ENCODE measurements at regions not wholly inside any gene's neighbourhood (a gene's known extent, or its start where the extent isn't known, plus 50 kb on each side); places are given as distances from the start of the nearest gene placed in this dataset.

DNA sequence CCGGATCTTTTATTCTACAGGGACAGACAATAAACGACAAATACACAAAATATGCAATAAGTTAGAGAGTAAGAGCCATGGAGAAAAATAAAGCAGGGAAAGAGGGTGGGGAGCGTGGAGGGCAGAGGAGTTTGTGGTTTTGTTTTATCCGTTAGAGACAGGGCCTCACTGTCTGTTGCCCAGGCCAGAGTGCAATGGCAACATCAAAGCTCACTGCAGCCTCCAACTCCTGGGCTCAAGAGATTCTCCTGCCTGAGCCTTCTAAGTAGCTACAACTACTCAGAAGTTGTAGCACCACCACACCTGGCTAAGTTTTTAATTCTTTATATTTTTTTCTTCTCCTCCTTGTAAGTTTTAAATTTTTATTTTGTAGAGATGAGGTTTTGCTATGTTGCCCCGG lies 54.5 kb upstream of the CTNNA1 start:
- H3K27ac ChIP-seq (ENCODE audit: control insufficient read depth, insufficient read depth), result no peak overlapping the region
- H3K4me1 ChIP-seq (ENCODE audit: control insufficient read depth, insufficient read depth, low read length), result no peaks in the 10 kb centered on the region
- H3K4me2 ChIP-seq (ENCODE audit: control insufficient read depth, insufficient read depth), result no peak overlapping the region
- no peaks in the 10 kb centered on the region; a peak in 1 of 4 replicates for H3K27me3 ChIP-seq (replicated peaks in 1 of 2; ENCODE audit: control insufficient read depth in 2 of 2, insufficient read depth in 2 of 2, low read length in 1 of 2)
- DNase-seq (ENCODE audit: low read depth, low spot score), result no peak
- H4K20me1 ChIP-seq (ENCODE audit: control insufficient read depth, insufficient read depth), result no peaks in the 10 kb centered on the region
- no peak for TF ChIP-seq ATF2 (IDR thresholded peaks at IDR 0.05; ENCODE audit: low read length)
- TF ChIP-seq SREBF1 (IDR thresholded peaks at IDR 0.05; ENCODE audit: low read length), result no peak
- H3K4me3 ChIP-seq, result no peak overlapping the region
- 49% methylated on average over 5 of the region's 5 CpGs for WGBS (ENCODE audit: insufficient coverage, insufficient replicate concordance, low lambda C conversion rate, missing lambda C conversion rate)
- ChIA-PET POLR2A (no interaction called here), RAD21 (ENCODE audit: unreplicated experiment) (no interaction called here), SMC1A (ENCODE audit: uncharacterized antibody, unreplicated experiment) (interaction anchor here (0.6 kb wide), 1 partner anchor 94 kb away, joined by 3 read pairs; no protein-coding TSS in a partner anchor), CTCF (no interaction called here)
- no peak overlapping the region for H2AFZ ChIP-seq (ENCODE audit: control insufficient read depth, low read depth, low read length)
- intact Hi-C loops (cut with micrococcal nuclease; ENCODE audit: unreplicated experiment), result no loop called here
- ATAC-seq, result no peak
- in situ Hi-C loops (cut with MboI), result no loop called here
- H3K9ac ChIP-seq (ENCODE audit: control insufficient read depth, insufficient read depth, low read length), result no peak overlapping the region
- no peaks in the 10 kb centered on the region for H3K79me2 ChIP-seq (ENCODE audit: control insufficient read depth, insufficient read depth, low read length)
- no TSS peak for BruUV-seq (replicated peaks)
- no peak for FAIRE-seq
- no peaks in the 10 kb centered on the region for H3K9me3 ChIP-seq (replicated peaks; ENCODE audit: control insufficient read depth, insufficient read depth, low read length)
- no peaks in the 10 kb centered on the region for H3K36me3 ChIP-seq (ENCODE audit: control insufficient read depth in 2 of 2, insufficient read depth in 2 of 2, low read length in 1 of 2)

DNA sequence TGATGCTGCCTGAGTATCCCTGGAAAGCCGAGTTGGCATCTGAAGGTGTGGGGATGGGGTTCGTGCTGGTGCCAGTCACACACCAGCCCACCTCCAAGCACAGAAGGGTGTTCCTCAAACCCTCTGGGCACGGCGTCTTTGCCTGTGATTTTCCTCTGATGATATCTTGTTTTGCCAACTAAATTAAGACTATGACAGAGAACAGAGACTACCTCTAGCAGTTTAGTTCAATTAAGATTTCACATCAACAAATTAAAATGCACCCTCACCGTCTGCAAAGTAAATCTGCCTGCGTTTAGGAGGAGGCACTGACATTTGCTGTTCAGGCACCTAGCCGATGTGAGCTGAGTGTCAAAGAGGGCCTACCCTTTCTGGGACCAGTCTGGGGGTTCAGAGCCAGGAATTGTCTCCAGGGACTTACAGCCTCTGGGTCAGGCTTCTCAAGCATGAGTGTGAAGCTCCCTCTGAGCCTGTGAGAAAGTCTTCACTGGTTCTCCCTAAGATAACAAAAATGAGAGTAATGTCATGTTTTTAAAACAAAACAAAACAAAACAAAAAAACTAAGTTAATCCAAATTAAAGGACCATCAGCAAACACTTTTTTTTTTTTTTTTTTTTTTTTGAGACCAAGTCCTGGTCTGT lies 55.4 kb upstream of the CTNNA1 start:
- no TSS peak for BruUV-seq (replicated peaks)
- no peaks in the 10 kb centered on the region for H4K20me1 ChIP-seq (ENCODE audit: control insufficient read depth, insufficient read depth)
- H3K9ac ChIP-seq (ENCODE audit: control insufficient read depth, insufficient read depth, low read length), result no peak overlapping the region
- in situ Hi-C loops (cut with MboI) (no loop called here), intact Hi-C loops (cut with micrococcal nuclease; ENCODE audit: unreplicated experiment) (no loop called here)
- no peak overlapping the region for H3K27ac ChIP-seq (ENCODE audit: control insufficient read depth, insufficient read depth)
- no peak overlapping the region for H3K4me3 ChIP-seq
- no peak for DNase-seq (ENCODE audit: low read depth, low spot score)
- ChIA-PET RAD21 (ENCODE audit: unreplicated experiment) (no interaction called here), POLR2A (no interaction called here), CTCF (no interaction called here), SMC1A (ENCODE audit: uncharacterized antibody, unreplicated experiment) (interaction anchor here (0.6 kb wide), 1 partner anchor 40 kb away, joined by 3 read pairs; no protein-coding TSS in a partner anchor)
- no peak for FAIRE-seq
- TF ChIP-seq ZBTB33 (IDR thresholded peaks at IDR 0.05), result no peak
- WGBS (ENCODE audit: insufficient coverage, insufficient replicate concordance, low lambda C conversion rate, missing lambda C conversion rate), result 42% methylated on average over 7 of the region's 7 CpGs
- H2AFZ ChIP-seq (ENCODE audit: control insufficient read depth, low read depth, low read length), result no peak overlapping the region
- no peaks in the 10 kb centered on the region for H3K9me3 ChIP-seq (replicated peaks; ENCODE audit: control insufficient read depth, insufficient read depth, low read length)
- no peaks in the 10 kb centered on the region for H3K36me3 ChIP-seq (ENCODE audit: control insufficient read depth in 2 of 2, insufficient read depth in 2 of 2, low read length in 1 of 2)
- H3K4me1 ChIP-seq (ENCODE audit: control insufficient read depth, insufficient read depth, low read length), result no peaks in the 10 kb centered on the region
- H3K4me2 ChIP-seq (ENCODE audit: control insufficient read depth, insufficient read depth), result no peak overlapping the region
- no peak for ATAC-seq
- no peaks in the 10 kb centered on the region; a peak in 1 of 4 replicates for H3K27me3 ChIP-seq (replicated peaks in 1 of 2; ENCODE audit: control insufficient read depth in 2 of 2, insufficient read depth in 2 of 2, low read length in 1 of 2)
- no peaks in the 10 kb centered on the region for H3K79me2 ChIP-seq (ENCODE audit: control insufficient read depth, insufficient read depth, low read length)

Measured in GM12878 (cell line).